HUES6 (cell line): ENCODE measurements at regions not wholly inside any gene's neighbourhood (a gene's known extent, or its start where the extent isn't known, plus 50 kb on each side); places are given as distances from the start of the nearest gene placed in this dataset.
A peak's percentile ranks its signal among the peaks of the same experiment; 100 is the strongest.
"Not testable (repeated sequence)": the region's sequence is repeated elsewhere in the genome, so short reads cannot be mapped to it uniquely, and the experiment has no call there.

Experiments used
- H3K27ac ChIP-seq: 2 replicates; pipeline ENCODE4 v1.7.0; 2013; ENCODE audit warnings: low read depth, mild to moderate bottlenecking, low read length, inconsistent platforms
- H3K27me3 ChIP-seq: 2 replicates; pipeline ENCODE4 v1.6.1; 2013; ENCODE audit warnings: low read length; ENCODE audit not compliant: control insufficient read depth, insufficient read depth
- H3K36me3 ChIP-seq: 2 replicates; pipeline ENCODE4 v1.6.1; 2013; ENCODE audit warnings: low read length; ENCODE audit not compliant: control insufficient read depth, insufficient read depth
- H3K4me1 ChIP-seq: 2 replicates; pipeline ENCODE4 v1.6.1; 2013; ENCODE audit warnings: low read length; ENCODE audit not compliant: control insufficient read depth, insufficient read depth
- H3K4me3 ChIP-seq: 2 replicates; pipeline ENCODE4 v1.5.1; 2013; ENCODE audit warnings: low read depth, low read length
- H3K9ac ChIP-seq: one replicate; pipeline ENCODE4 v1.6.1; 2013; ENCODE audit warnings: mild to moderate bottlenecking, low read length
- H3K9me3 ChIP-seq: 2 replicates; pipeline ENCODE4 v1.6.1; 2013; ENCODE audit warnings: low read depth, low read length; ENCODE audit not compliant: control insufficient read depth, insufficient read depth

GRCh38 chr6:68080074-68080473 is 555.0 kb upstream of the ADGRB3 start:
- peaks cover 11% of the 10 kb centered on the region for H3K4me1 ChIP-seq
- no peak overlapping the region for H3K4me3 ChIP-seq
- H3K9ac ChIP-seq: no peak overlapping the region
- no peak overlapping the region for H3K27ac ChIP-seq
- no peaks in the 10 kb centered on the region for H3K36me3 ChIP-seq
- H3K9me3 ChIP-seq: peaks cover 15% of the 10 kb centered on the region; the same call in 1 of the 2 replicates
- no peaks in the 10 kb centered on the region for H3K27me3 ChIP-seq

GRCh38 chr6:68077661-68078060 is 557.4 kb upstream of the ADGRB3 start:
- no peak overlapping the region for H3K27ac ChIP-seq
- H3K4me3 ChIP-seq: no peak overlapping the region
- no peak overlapping the region for H3K9ac ChIP-seq
- H3K9me3 ChIP-seq: peaks cover 6% of the 10 kb centered on the region; the same call in 1 of the 2 replicates
- peaks cover 17% of the 10 kb centered on the region for H3K4me1 ChIP-seq
- H3K36me3 ChIP-seq: no peaks in the 10 kb centered on the region
- no peaks in the 10 kb centered on the region for H3K27me3 ChIP-seq

GRCh38 chr6:68071740-68072139 is 563.3 kb upstream of the ADGRB3 start:
- no peaks in the 10 kb centered on the region for H3K36me3 ChIP-seq
- H3K27ac ChIP-seq: peak overlapping the region; percentile 73; the same call in 1 of the 2 replicates
- H3K9me3 ChIP-seq: no peaks in the 10 kb centered on the region
- H3K4me1 ChIP-seq: peaks cover 58% of the 10 kb centered on the region
- no peaks in the 10 kb centered on the region for H3K27me3 ChIP-seq
- H3K4me3 ChIP-seq: no peak overlapping the region
- H3K9ac ChIP-seq: no peak overlapping the region

- Histone ChIP-seq H3K4me1 (peaks cover 47% of the 10 kb centered on the region), H3K27me3 (no peaks in the 10 kb centered on the region), H3K4me3 (no peak overlapping the region), H3K36me3 (no peaks in the 10 kb centered on the region), H3K27ac (peak overlapping the region; percentile 82; the same call in 1 of the 2 replicates), H3K9ac (peak overlapping the region; percentile 55), H3K9me3 (no peaks in the 10 kb centered on the region)
These were observed 565.0 kb upstream of the ADGRB3 start for GRCh38 chr6:68069921-68070710.

- Histone ChIP-seq H3K4me3 (no peak overlapping the region), H3K9ac (no peak overlapping the region), H3K36me3 (no peaks in the 10 kb centered on the region), H3K27me3 (no peaks in the 10 kb centered on the region), H3K27ac (no peak overlapping the region), H3K9me3 (0 out of 2 replicates have a peak, but pooled peaks cover 3% of the 10 kb centered on the region), H3K4me1 (peaks cover 5% of the 10 kb centered on the region; the same call in 1 of the 2 replicates)
These were observed 575.2 kb upstream of the ADGRB3 start for GRCh38 chr6:68059899-68060298.

GRCh38 chr6:68059261-68059660 is 575.8 kb upstream of the ADGRB3 start:
- no peaks in the 10 kb centered on the region for H3K27me3 ChIP-seq
- peaks cover 5% of the 10 kb centered on the region; the same call in 1 of the 2 replicates for H3K4me1 ChIP-seq
- no peaks in the 10 kb centered on the region for H3K36me3 ChIP-seq
- no peak overlapping the region for H3K27ac ChIP-seq
- H3K4me3 ChIP-seq: no peak overlapping the region
- 0 out of 2 replicates have a peak, but pooled peaks cover 3% of the 10 kb centered on the region for H3K9me3 ChIP-seq
- H3K9ac ChIP-seq: no peak overlapping the region

- not testable (repeated sequence) for H3K36me3 ChIP-seq, H3K4me1 ChIP-seq, H3K27me3 ChIP-seq, H3K9me3 ChIP-seq, H3K9ac ChIP-seq, H3K27ac ChIP-seq, H3K4me3 ChIP-seq
These were observed 578.5 kb upstream of the ADGRB3 start for GRCh38 chr6:68056596-68056995.

- Histone ChIP-seq H3K9ac (no peak overlapping the region), H3K4me1 (0 out of 2 replicates have a peak, but pooled peaks cover under 1% of the 10 kb centered on the region), H3K4me3 (no peak overlapping the region), H3K27me3 (no peaks in the 10 kb centered on the region), H3K27ac (no peak overlapping the region), H3K36me3 (no peaks in the 10 kb centered on the region), H3K9me3 (0 out of 2 replicates have a peak, but pooled peaks cover 3% of the 10 kb centered on the region)
These were observed 580.3 kb upstream of the ADGRB3 start for GRCh38 chr6:68054756-68055155.

- Histone ChIP-seq H3K4me3 (no peak overlapping the region), H3K27ac (no peak overlapping the region), H3K9ac (no peak overlapping the region), H3K36me3 (no peaks in the 10 kb centered on the region), H3K27me3 (no peaks in the 10 kb centered on the region), H3K9me3 (0 out of 2 replicates have a peak, but pooled peaks cover 3% of the 10 kb centered on the region), H3K4me1 (no peaks in the 10 kb centered on the region)
These were observed 581.2 kb upstream of the ADGRB3 start for GRCh38 chr6:68053805-68054373.

- no peak overlapping the region for H3K27ac ChIP-seq
- H3K27me3 ChIP-seq: no peaks in the 10 kb centered on the region
- H3K9me3 ChIP-seq: peaks cover 4% of the 10 kb centered on the region; the same call in 1 of the 2 replicates
- H3K36me3 ChIP-seq: no peaks in the 10 kb centered on the region
- H3K4me1 ChIP-seq: no peaks in the 10 kb centered on the region
- H3K4me3 ChIP-seq: no peak overlapping the region
- H3K9ac ChIP-seq: no peak overlapping the region
These were observed 582.8 kb upstream of the ADGRB3 start for GRCh38 chr6:68052234-68052633.

- H3K27ac ChIP-seq: no peak overlapping the region
- no peaks in the 10 kb centered on the region for H3K4me1 ChIP-seq
- no peaks in the 10 kb centered on the region for H3K36me3 ChIP-seq
- no peak overlapping the region for H3K9ac ChIP-seq
- H3K4me3 ChIP-seq: no peak overlapping the region
- peaks cover 4% of the 10 kb centered on the region; the same call in 1 of the 2 replicates for H3K9me3 ChIP-seq
- no peaks in the 10 kb centered on the region for H3K27me3 ChIP-seq
These were observed 585.5 kb upstream of the ADGRB3 start for GRCh38 chr6:68049562-68049961.
